Glutamatergic neuron (in vitro differentiated cells): ENCODE measurements at regions not wholly inside any gene's neighbourhood (a gene's known extent, or its start where the extent isn't known, plus 50 kb on each side); places are given as distances from the start of the nearest gene placed in this dataset.

Source experiments
- DNase-seq: peaks from one replicate; pipeline ENCODE4 v3.0.0; 2022
- H3K27ac Mint-ChIP-seq: one replicate; pipeline ENCODE4 v1.8.0; 2020; ENCODE audit warnings: mild to moderate bottlenecking, mixed read lengths, inconsistent platforms; ENCODE audit not compliant: unreplicated experiment
- H3K27me3 Mint-ChIP-seq: one replicate; pipeline ENCODE4 v1.8.0; 2020; ENCODE audit warnings: mild to moderate bottlenecking, moderate library complexity, mixed read lengths, inconsistent platforms; ENCODE audit not compliant: unreplicated experiment
- H3K36me3 Mint-ChIP-seq: one replicate; pipeline ENCODE4 v1.8.0; 2020; ENCODE audit warnings: mild to moderate bottlenecking, mixed read lengths, inconsistent platforms; ENCODE audit not compliant: unreplicated experiment
- H3K4me1 Mint-ChIP-seq: one replicate; pipeline ENCODE4 v1.8.0; 2020; ENCODE audit warnings: mild to moderate bottlenecking, low read depth, mixed read lengths, inconsistent platforms; ENCODE audit not compliant: unreplicated experiment
- H3K4me3 Mint-ChIP-seq: one replicate; pipeline ENCODE4 v1.8.0; 2020; ENCODE audit warnings: mild to moderate bottlenecking, mixed read lengths, inconsistent platforms; ENCODE audit not compliant: unreplicated experiment
- H3K9me3 Mint-ChIP-seq: one replicate; pipeline ENCODE4 v1.8.0; 2020; ENCODE audit warnings: mild to moderate bottlenecking, moderate library complexity, mixed read lengths, inconsistent platforms; ENCODE audit not compliant: unreplicated experiment
- TF ChIP-seq, protein P1 (sequence below): fragments of 200-600 bp; sonication (generic); IDR thresholded peaks from one replicate; pipeline ENCODE4 v1.5.0; 2021; ENCODE audit not compliant: partially characterized antibody, unreplicated experiment

DNA sequence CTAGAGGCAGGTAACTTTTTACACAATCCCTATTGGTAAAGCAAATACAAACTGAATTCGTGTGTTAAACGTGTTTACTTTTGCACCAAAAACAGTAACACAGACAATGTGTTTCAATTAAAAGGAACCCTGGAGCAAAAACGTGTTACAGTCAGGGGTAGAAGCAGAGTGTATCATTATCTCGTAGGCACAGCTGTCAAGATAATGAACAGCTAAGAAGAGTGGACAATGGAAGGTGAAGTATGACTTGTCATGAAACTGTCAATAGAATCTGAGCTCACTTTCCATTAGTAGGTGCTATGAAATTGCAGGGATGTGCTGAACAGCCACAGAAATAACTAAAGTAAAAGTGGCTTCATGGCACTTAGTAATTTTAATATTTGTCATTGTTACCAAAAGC, 1229.8 kb upstream of the WWC1 start:
- H3K27me3 Mint-ChIP-seq: no peaks in the 10 kb centered on the region
- peaks cover 16% of the 10 kb centered on the region for H3K4me1 Mint-ChIP-seq
- TF ChIP-seq, protein P1, sequence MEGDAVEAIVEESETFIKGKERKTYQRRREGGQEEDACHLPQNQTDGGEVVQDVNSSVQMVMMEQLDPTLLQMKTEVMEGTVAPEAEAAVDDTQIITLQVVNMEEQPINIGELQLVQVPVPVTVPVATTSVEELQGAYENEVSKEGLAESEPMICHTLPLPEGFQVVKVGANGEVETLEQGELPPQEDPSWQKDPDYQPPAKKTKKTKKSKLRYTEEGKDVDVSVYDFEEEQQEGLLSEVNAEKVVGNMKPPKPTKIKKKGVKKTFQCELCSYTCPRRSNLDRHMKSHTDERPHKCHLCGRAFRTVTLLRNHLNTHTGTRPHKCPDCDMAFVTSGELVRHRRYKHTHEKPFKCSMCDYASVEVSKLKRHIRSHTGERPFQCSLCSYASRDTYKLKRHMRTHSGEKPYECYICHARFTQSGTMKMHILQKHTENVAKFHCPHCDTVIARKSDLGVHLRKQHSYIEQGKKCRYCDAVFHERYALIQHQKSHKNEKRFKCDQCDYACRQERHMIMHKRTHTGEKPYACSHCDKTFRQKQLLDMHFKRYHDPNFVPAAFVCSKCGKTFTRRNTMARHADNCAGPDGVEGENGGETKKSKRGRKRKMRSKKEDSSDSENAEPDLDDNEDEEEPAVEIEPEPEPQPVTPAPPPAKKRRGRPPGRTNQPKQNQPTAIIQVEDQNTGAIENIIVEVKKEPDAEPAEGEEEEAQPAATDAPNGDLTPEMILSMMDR: no peak
- DNase-seq: no peak
- no peak overlapping the region for H3K27ac Mint-ChIP-seq
- H3K9me3 Mint-ChIP-seq: no peaks in the 10 kb centered on the region
- H3K4me3 Mint-ChIP-seq: no peak overlapping the region
- no peaks in the 10 kb centered on the region for H3K36me3 Mint-ChIP-seq

DNA sequence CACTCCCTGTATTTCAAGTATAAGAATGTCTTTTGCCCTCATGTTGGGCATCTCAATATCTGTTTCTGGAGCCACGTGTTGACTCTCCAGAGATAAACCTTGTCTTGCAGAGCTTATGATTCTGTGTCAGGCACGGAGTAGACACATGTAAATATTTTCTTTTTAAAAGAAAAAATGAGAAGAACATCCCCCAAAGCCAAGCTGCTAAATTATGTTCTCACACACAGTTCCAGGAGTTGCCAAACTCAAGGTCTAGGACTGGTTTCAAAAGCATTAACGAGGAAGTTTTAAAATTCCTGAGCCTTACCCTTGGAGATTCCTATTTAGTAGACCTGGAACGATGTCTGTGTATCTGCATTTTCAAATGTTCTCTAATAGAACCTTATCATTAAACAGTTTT, 1228.3 kb upstream of the WWC1 start:
- Mint-ChIP-seq H3K9me3 (no peaks in the 10 kb centered on the region), H3K36me3 (no peaks in the 10 kb centered on the region), H3K4me1 (peaks cover 16% of the 10 kb centered on the region), H3K27ac (no peak overlapping the region), H3K27me3 (no peaks in the 10 kb centered on the region), H3K4me3 (no peak overlapping the region)
- TF ChIP-seq, protein P1: no peak
- DNase-seq: no peak

DNA sequence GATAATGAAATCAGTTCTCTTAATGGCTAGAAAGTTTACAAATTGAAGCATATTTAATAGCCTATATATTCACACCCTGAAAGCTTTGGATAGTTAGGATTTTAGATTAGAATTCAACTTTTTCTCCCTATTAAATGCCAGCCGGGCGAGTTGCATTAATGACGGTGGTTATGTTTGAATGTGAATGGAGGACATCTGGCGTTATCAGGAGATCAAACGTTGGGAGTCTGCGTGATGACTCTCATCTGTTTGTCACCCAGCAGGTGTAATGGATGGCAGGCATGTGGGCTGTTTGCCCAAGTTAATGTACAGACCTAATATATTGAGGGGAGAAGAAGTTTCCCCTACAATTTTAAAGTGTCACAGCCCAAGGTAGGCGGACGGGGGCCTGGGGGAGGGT, 1227.7 kb upstream of the WWC1 start:
- Mint-ChIP-seq H3K27me3 (no peaks in the 10 kb centered on the region), H3K4me1 (peaks cover 16% of the 10 kb centered on the region), H3K36me3 (no peaks in the 10 kb centered on the region), H3K27ac (no peak overlapping the region), H3K9me3 (no peaks in the 10 kb centered on the region), H3K4me3 (no peak overlapping the region)
- no peak for DNase-seq
- TF ChIP-seq, protein P1: no peak

- Mint-ChIP-seq H3K27ac (no peak overlapping the region), H3K4me3 (no peak overlapping the region), H3K4me1 (peaks cover 16% of the 10 kb centered on the region), H3K27me3 (no peaks in the 10 kb centered on the region), H3K36me3 (no peaks in the 10 kb centered on the region), H3K9me3 (no peaks in the 10 kb centered on the region)
- TF ChIP-seq, protein P1: no peak
- DNase-seq: no peak
These were observed 1227.2 kb upstream of the WWC1 start for GRCh38 chr5:167064198-167064776.

GRCh38 chr5:167065794-167066193, 1225.7 kb upstream of the WWC1 start:
- Mint-ChIP-seq H3K4me3 (no peak overlapping the region), H3K27me3 (no peaks in the 10 kb centered on the region), H3K9me3 (no peaks in the 10 kb centered on the region), H3K27ac (no peak overlapping the region), H3K4me1 (peaks cover 16% of the 10 kb centered on the region), H3K36me3 (no peaks in the 10 kb centered on the region)
- no peak for DNase-seq
- TF ChIP-seq, protein P1: no peak
